OCI-LY7 (cell line): ENCODE measurements at regions not wholly inside any gene's neighbourhood (a gene's known extent, or its start where the extent isn't known, plus 50 kb on each side); places are given as distances from the start of the nearest gene placed in this dataset.

ENCODE experiments used
- CTCF ChIP-seq: fragments of 200-600 bp; sonication (generic); conservative IDR thresholded peaks from 2 replicates; pipeline ENCODE4 v1.5.1; 2014; ENCODE audit warnings: mild to moderate bottlenecking, antibody characterized with exemption, low read length, moderate library complexity, mixed read lengths
- EZH2phosphoT487 ChIP-seq: fragments of 200-600 bp; sonication (generic); IDR thresholded peaks from 2 replicates; pipeline ENCODE4 v1.6.1; 2018; ENCODE audit warnings: low read depth, borderline replicate concordance, mild to moderate bottlenecking, mixed run types, antibody characterized with exemption, low read length, moderate library complexity, mixed read lengths

GRCh38 chr7:131652194-131652593 is 95.8 kb upstream of the PODXL start:
- no peak for TF ChIP-seq CTCF
- TF ChIP-seq EZH2phosphoT487 = no peak
